MM.1S (cell line): ENCODE measurements at regions not wholly inside any gene's neighbourhood (a gene's known extent, or its start where the extent isn't known, plus 50 kb on each side); places are given as distances from the start of the nearest gene placed in this dataset.
"Not testable (repeated sequence)": the region's sequence is repeated elsewhere in the genome, so short reads cannot be mapped to it uniquely, and the experiment has no call there.

ENCODE experiments used
- DNase-seq: peaks from one replicate; pipeline ENCODE4 v3.0.0-alpha.2; 2015
- H2AFZ ChIP-seq: fragments of 300-600 bp; sonication (generic); 2 replicates; pipeline ENCODE4 v1.6.0; 2016; ENCODE audit warnings: antibody characterized with exemption, low read length
- H3F3A ChIP-seq: fragments of 300-600 bp; sonication (generic); 2 replicates; pipeline ENCODE4 v1.6.1; 2016; ENCODE audit warnings: mild to moderate bottlenecking, antibody characterized with exemption, low read length, moderate library complexity, mixed read lengths; ENCODE audit not compliant: insufficient read depth
- H3K27ac ChIP-seq: fragments of 300-600 bp; sonication (generic); 2 replicates; pipeline ENCODE4 v1.5.1; 2016; ENCODE audit warnings: mild to moderate bottlenecking, low read length
- H3K27me3 ChIP-seq: fragments of 300-600 bp; sonication (generic); replicated peaks from 2 replicates; pipeline ENCODE4 v1.6.0; 2016; ENCODE audit warnings: low read length; ENCODE audit not compliant: insufficient read depth
- H3K36me3 ChIP-seq: fragments of 300-600 bp; sonication (generic); replicated peaks from 2 replicates; pipeline ENCODE4 v1.6.1; 2016; ENCODE audit warnings: mild to moderate bottlenecking, low read length, mixed read lengths; ENCODE audit not compliant: insufficient read depth
- H3K4me1 ChIP-seq: fragments of 300-600 bp; sonication (generic); 2 replicates; pipeline ENCODE4 v1.6.1; 2016; ENCODE audit warnings: low read length, mixed read lengths
- H3K4me2 ChIP-seq: fragments of 300-600 bp; sonication (generic); 2 replicates; pipeline ENCODE4 v1.6.0; 2016; ENCODE audit warnings: low read depth, low read length
- H3K4me3 ChIP-seq: fragments of 300-600 bp; sonication (generic); 2 replicates; pipeline ENCODE4 v1.5.1; 2016; ENCODE audit warnings: low read length, mixed read lengths
- H3K79me2 ChIP-seq: fragments of 300-600 bp; sonication (generic); 2 replicates; pipeline ENCODE4 v1.6.1; 2016; ENCODE audit warnings: mixed run types, low read length, mixed read lengths
- H3K9ac ChIP-seq: fragments of 300-600 bp; sonication (generic); 2 replicates; pipeline ENCODE4 v1.6.1; 2016; ENCODE audit warnings: low read length, mixed read lengths
- H3K9me2 ChIP-seq: fragments of 300-600 bp; sonication (generic); replicated peaks from 2 replicates; pipeline ENCODE4 v1.6.1; 2016; ENCODE audit warnings: mild to moderate bottlenecking, low read length, mixed read lengths; ENCODE audit not compliant: insufficient read depth
- H3K9me3 ChIP-seq: fragments of 300-600 bp; sonication (generic); replicated peaks from 2 replicates; pipeline ENCODE4 v1.6.1; 2016; ENCODE audit warnings: mild to moderate bottlenecking, low read length, mixed read lengths; ENCODE audit not compliant: insufficient read depth
- H4K20me1 ChIP-seq: fragments of 300-600 bp; sonication (generic); 2 replicates; pipeline ENCODE4 v1.6.1; 2016; ENCODE audit warnings: mild to moderate bottlenecking, low read length, moderate library complexity, mixed read lengths; ENCODE audit not compliant: insufficient read depth
- CTCF ChIP-seq: fragments of 300-600 bp; sonication (generic); IDR thresholded peaks from 2 replicates; pipeline ENCODE4 v1.5.1; 2016; ENCODE audit warnings: antibody characterized with exemption, low read length, mixed read lengths
- EZH2 ChIP-seq: fragments of 300-600 bp; sonication (generic); optimal IDR thresholded peaks from 2 replicates; pipeline ENCODE3; 2017; ENCODE audit warnings: low read depth, mild to moderate bottlenecking, antibody characterized with exemption, low read length, mixed read lengths
- EZH2phosphoT487 ChIP-seq: fragments of 300-600 bp; sonication (generic); IDR thresholded peaks from 2 replicates; pipeline ENCODE4 v1.6.1; 2018; ENCODE audit warnings: antibody characterized with exemption, low read length

GRCh38 chr2:143840194-143840593, 679.7 kb downstream of the ZEB2 start:
- TF ChIP-seq CTCF (no peak), EZH2phosphoT487 (no peak), EZH2 (no peak)
- Histone ChIP-seq H3K4me1 (no peaks in the 10 kb centered on the region), H3K27ac (no peak overlapping the region), H3K4me2 (no peak overlapping the region), H3K4me3 (no peak overlapping the region), H3K9me3 (no peaks in the 10 kb centered on the region), H2AFZ (no peak overlapping the region), H3K27me3 (no peaks in the 10 kb centered on the region), H3F3A (no peaks in the 10 kb centered on the region), H3K9me2 (no peaks in the 10 kb centered on the region), H3K9ac (no peak overlapping the region), H3K79me2 (no peaks in the 10 kb centered on the region), H4K20me1 (no peaks in the 10 kb centered on the region), H3K36me3 (no peaks in the 10 kb centered on the region)
- no peak for DNase-seq

- Histone ChIP-seq H3K27me3 (no peaks in the 10 kb centered on the region), H3K79me2 (no peaks in the 10 kb centered on the region), H3K36me3 (no peaks in the 10 kb centered on the region), H3F3A (no peaks in the 10 kb centered on the region), H3K4me1 (no peaks in the 10 kb centered on the region), H2AFZ (no peak overlapping the region), H3K27ac (no peak overlapping the region), H3K4me3 (no peak overlapping the region), H3K9me2 (no peaks in the 10 kb centered on the region), H3K4me2 (no peak overlapping the region), H4K20me1 (no peaks in the 10 kb centered on the region), H3K9ac (no peak overlapping the region), H3K9me3 (no peaks in the 10 kb centered on the region)
- TF ChIP-seq CTCF (no peak), EZH2phosphoT487 (no peak), EZH2 (no peak)
- DNase-seq = no peak
These were observed 680.5 kb downstream of the ZEB2 start for GRCh38 chr2:143839456-143839855.

- H4K20me1 ChIP-seq, H3K27me3 ChIP-seq, H3K9me3 ChIP-seq, H3K79me2 ChIP-seq, H3K27ac ChIP-seq, H3K9ac ChIP-seq, H3F3A ChIP-seq, H3K9me2 ChIP-seq, H3K36me3 ChIP-seq, H2AFZ ChIP-seq, H3K4me1 ChIP-seq, H3K4me3 ChIP-seq, H3K4me2 ChIP-seq, DNase-seq: not testable (repeated sequence)
These were observed 682.9 kb downstream of the ZEB2 start for GRCh38 chr2:143837055-143837454.

- Histone ChIP-seq H3K4me2 (no peak overlapping the region), H3K9me2 (no peaks in the 10 kb centered on the region), H3K36me3 (no peaks in the 10 kb centered on the region), H3K27ac (no peak overlapping the region), H3K9me3 (no peaks in the 10 kb centered on the region), H4K20me1 (no peaks in the 10 kb centered on the region), H3K4me1 (no peaks in the 10 kb centered on the region), H2AFZ (no peak overlapping the region), H3F3A (no peaks in the 10 kb centered on the region), H3K79me2 (no peaks in the 10 kb centered on the region), H3K27me3 (no peaks in the 10 kb centered on the region), H3K4me3 (no peak overlapping the region), H3K9ac (no peak overlapping the region)
- TF ChIP-seq EZH2 (no peak), EZH2phosphoT487 (no peak), CTCF (no peak)
- no peak for DNase-seq
These were observed 684.4 kb downstream of the ZEB2 start for GRCh38 chr2:143835481-143835880.
